HCT116 (cell line): ENCODE measurements at regions not wholly inside any gene's neighbourhood (a gene's known extent, or its start where the extent isn't known, plus 50 kb on each side); places are given as distances from the start of the nearest gene placed in this dataset.
A peak's percentile ranks its signal among the peaks of the same experiment; 100 is the strongest.

Experiments used
- ATAC-seq: fragments of 200-7000 bp; cut with Tn5 transposase; 2 replicates; pipeline ENCODE4 v1.9.1; 2020; ENCODE audit warnings: mild to moderate bottlenecking, moderate library complexity
- BruUV-seq: library from RNA; stranded (reverse); fragments of 400-500 nt; replicated peaks from 2 replicates; lab custom pipeline; 2021; lab: Mats Ljungman, UMichigan
- CTCF ChIA-PET: fragments of 300-600 bp; sonication (Branson Sonifier 250); formaldehyde crosslinking; loops from one replicate; lab custom pipeline; 2021; ENCODE audit warnings: antibody characterized with exemption; lab: Charles Lee
- POLR2A ChIA-PET: fragments of 300-600, 350-600 bp; sonication (Branson Sonifier 250); formaldehyde crosslinking; loops from one replicate; lab custom pipeline; 2021; ENCODE audit warnings: antibody characterized with exemption; lab: Charles Lee
- RAD21 ChIA-PET, 2 experiments: fragments of 300-600 bp; sonication (Branson Sonifier 250); formaldehyde crosslinking; loops; one replicate each; lab custom pipeline; 2023; ENCODE audit warnings: low total read pairs in 2 of 2; ENCODE audit not compliant: uncharacterized antibody in 2 of 2, unreplicated experiment in 2 of 2, low non-redundant PET in 1 of 2; lab: Charles Lee
- DNase-seq: peaks from one replicate; pipeline ENCODE4 v3.0.0-alpha.2; 2010; ENCODE audit warnings: low read depth, low spot score
- H2AFZ ChIP-seq: fragments of 200-600 bp; shearing (Covaris generic), sonication (generic); 2 replicates; pipeline ENCODE4 v1.6.1; 2017; ENCODE audit warnings: low read depth, mixed run types, mixed read lengths, antibody characterized with exemption, low read length; ENCODE audit not compliant: poor library complexity, severe bottlenecking
- H3K27ac ChIP-seq: 2 replicates; pipeline ENCODE4 v1.5.1; 2012; ENCODE audit warnings: low read depth, low read length
- H3K27me3 ChIP-seq: fragments of 200-600 bp; sonication (generic); 2 replicates; pipeline ENCODE4 v1.6.1; 2016; ENCODE audit warnings: mixed run types, low read length, mixed read lengths; ENCODE audit not compliant: insufficient read depth
- H3K36me3 ChIP-seq, 2 experiments: fragments of 200-500 bp in 1 of 2; fragments of 200-600 bp in 1 of 2; sonication (Bioruptor generic) in 1 of 2; sonication (generic) in 1 of 2; 2 replicates each; pipeline versions ENCODE4 v1.5.1 to v1.6.1; 2014 to 2016; ENCODE audit warnings: low read length in 2 of 2, inconsistent platforms in 1 of 2, mixed read lengths in 1 of 2, mixed run types in 1 of 2; ENCODE audit not compliant: insufficient read depth in 2 of 2, control insufficient read depth in 1 of 2
- H3K4me1 ChIP-seq, 2 experiments: fragments of 200-600 bp in 1 of 2; sonication (generic) in 1 of 2; 2 replicates each; pipeline versions ENCODE4 v1.5.1 to v1.6.1; 2012 to 2017; ENCODE audit warnings: low read length in 2 of 2, inconsistent platforms in 1 of 2, mild to moderate bottlenecking in 1 of 2, mixed read lengths in 1 of 2, mixed run types in 1 of 2, moderate library complexity in 1 of 2; ENCODE audit not compliant: insufficient read depth in 2 of 2, control insufficient read depth in 1 of 2
- H3K4me2 ChIP-seq: fragments of 200-600 bp; sonication (generic); 2 replicates; pipeline ENCODE4 v1.6.1; 2017; ENCODE audit warnings: mixed run types, low read length, mixed read lengths
- H3K4me3 ChIP-seq, 2 experiments: fragments of 200-600 bp in 1 of 2; sonication (generic) in 1 of 2; replicated peaks in 1 of 2; 2 replicates each; pipeline ENCODE4 v1.5.1; 2011 to 2016; ENCODE audit warnings: low read length in 2 of 2, control low read depth in 1 of 2, low read depth in 1 of 2, mild to moderate bottlenecking in 1 of 2, mixed read lengths in 1 of 2, mixed run types in 1 of 2
- H3K79me2 ChIP-seq: fragments of 200-600 bp; sonication (generic); 2 replicates; pipeline ENCODE4 v1.6.1; 2017; ENCODE audit warnings: mild to moderate bottlenecking, mixed run types, low read length, moderate library complexity, mixed read lengths; ENCODE audit not compliant: insufficient read depth
- H3K9ac ChIP-seq: fragments of 200-600 bp; sonication (generic); 2 replicates; pipeline ENCODE4 v1.6.1; 2016; ENCODE audit warnings: low read length, mixed read lengths
- H3K9me2 ChIP-seq: fragments of 200-600 bp; sonication (generic), shearing (Covaris generic); 2 replicates; pipeline ENCODE4 v1.6.1; 2017; ENCODE audit warnings: mixed run types, mild to moderate bottlenecking, moderate library complexity; ENCODE audit not compliant: insufficient read depth
- H3K9me3 ChIP-seq, 2 experiments: fragments of 200-500 bp in 1 of 2; fragments of 200-600 bp in 1 of 2; sonication (Bioruptor generic) in 1 of 2; sonication (generic) in 1 of 2; 2 replicates each; pipeline ENCODE4 v1.6.1; 2014 to 2017; ENCODE audit warnings: low read length in 2 of 2, mixed read lengths in 2 of 2, inconsistent platforms in 1 of 2, low read depth in 1 of 2, mild to moderate bottlenecking in 1 of 2, mixed run types in 1 of 2, moderate library complexity in 1 of 2; ENCODE audit not compliant: control insufficient read depth in 1 of 2, insufficient read depth in 1 of 2
- H4K20me1 ChIP-seq: fragments of 200-600 bp; sonication (generic), shearing (Covaris generic); 2 replicates; pipeline ENCODE4 v1.6.1; 2017; ENCODE audit warnings: mixed run types, mild to moderate bottlenecking, moderate library complexity; ENCODE audit not compliant: insufficient read depth
- ATF3 ChIP-seq: IDR thresholded peaks from 2 replicates; pipeline ENCODE4 v1.6.1; 2012
- CTCF ChIP-seq, 3 experiments: fragments of 200-600 bp in 1 of 3; sonication (generic) in 1 of 3; IDR thresholded peaks in 2 of 3; conservative IDR thresholded peaks in 1 of 3; 2 replicates each; pipeline ENCODE4 v1.5.1; 2012 to 2017; ENCODE audit warnings: low read depth in 2 of 3, low read length in 2 of 3, antibody characterized with exemption in 1 of 3, borderline replicate concordance in 1 of 3, control low read depth in 1 of 3, mild to moderate bottlenecking in 1 of 3, mixed read lengths in 1 of 3, mixed run types in 1 of 3, moderate library complexity in 1 of 3; ENCODE audit not compliant: insufficient read depth in 1 of 3
- EGR1 ChIP-seq: IDR thresholded peaks from 2 replicates; pipeline ENCODE4 v1.6.1; 2012; ENCODE audit warnings: low read depth
- EZH2 ChIP-seq: fragments of 200-600 bp; sonication (generic); IDR thresholded peaks from 2 replicates; pipeline ENCODE4 v1.6.1; 2017; ENCODE audit warnings: antibody characterized with exemption, mixed run types
- MAX ChIP-seq: IDR thresholded peaks from 2 replicates; pipeline ENCODE4 v1.6.1; 2012
- RAD21 ChIP-seq: IDR thresholded peaks from 2 replicates; pipeline ENCODE4 v1.6.1; 2012; ENCODE audit warnings: low read depth, mild to moderate bottlenecking
- TCF7L2 ChIP-seq: IDR thresholded peaks from 2 replicates; pipeline ENCODE4 v1.7.0; 2011; ENCODE audit warnings: borderline replicate concordance, inconsistent platforms; ENCODE audit not compliant: insufficient read depth, insufficient read length; ENCODE audit errors: extremely low read depth
- ZFX ChIP-seq: fragments of 450-650 bp; IDR thresholded peaks from 2 replicates; pipeline ENCODE4 v1.6.1; 2017
- intact Hi-C: fragments of 100-400 bp; cut with micrococcal nuclease; formaldehyde crosslinking; loops from 2 replicates; pipeline ENCODE4 v1.10.0; 2022

GRCh38 chr14:101627915-101628262, 66.6 kb downstream of the DIO3 start (continued):
- no peak for TF ChIP-seq ATF3

GRCh38 chr14:101628471-101628966, 67.2 kb downstream of the DIO3 start:
- H3K27ac ChIP-seq: peak overlapping the region; percentile 24; the same call in 1 of the 2 replicates
- H3K9me2 ChIP-seq: no peaks in the 10 kb centered on the region
- H3K27me3 ChIP-seq: no peaks in the 10 kb centered on the region
- H3K36me3 ChIP-seq: no peaks in the 10 kb centered on the region
- peak overlapping the region; percentile 68 for H3K4me2 ChIP-seq
- POLR2A ChIA-PET: no interaction called here
- H2AFZ ChIP-seq: peak overlapping the region; percentile 74
- H3K9me3 ChIP-seq: no peaks in the 10 kb centered on the region
- no peak overlapping the region for H3K4me3 ChIP-seq
- H3K9ac ChIP-seq: 0 out of 2 replicates have a peak overlapping the region, but pooled peaks have one; percentile 25
- RAD21 ChIA-PET: no interaction called here
- no peaks in the 10 kb centered on the region for H3K79me2 ChIP-seq
- ATAC-seq (peak; percentile 95), DNase-seq (peak; percentile 31)
- CTCF ChIA-PET: interaction anchor here (0.8 kb wide), 1 partner anchor 773 kb away, joined by 3 read pairs; no protein-coding TSS in a partner anchor
- intact Hi-C loops: loop anchor here (1.0 to 2.0 kb wide), 4 partner anchors 37 to 777 kb away; no protein-coding TSS in a partner anchor
- TF ChIP-seq MAX (no peak), EGR1 (no peak), TCF7L2 (peak; percentile 8), ATF3 (no peak), ZFX (peak; percentile 15; the same call in 1 of the 2 replicates), CTCF (IDR thresholded peaks at IDR 0.05 in 2 of 3, conservative IDR thresholded peaks at IDR 0.05 in 1 of 3; ENCODE audit: borderline replicate concordance in 1 of 3, insufficient read depth in 1 of 3, low read depth in 2 of 3, low read length in 2 of 3) (peak; percentile 73 to 79 (median 79)), RAD21 (peak; percentile 97), EZH2 (no peak)
- BruUV-seq: no TSS peak
- peaks cover 7 to 9% of the 10 kb centered on the region in 2 experiments; a peak in 3 of 4 replicates for H3K4me1 ChIP-seq
- H4K20me1 ChIP-seq: no peaks in the 10 kb centered on the region
